ENCODE measurements at regions not wholly inside any gene's neighbourhood (a gene's known extent, or its start where the extent isn't known, plus 50 kb on each side); places are given as distances from the start of the nearest gene placed in this dataset.
"Not testable (repeated sequence)": the region's sequence is repeated elsewhere in the genome, so short reads cannot be mapped to it uniquely, and the experiment has no call there.

GRCh38 chr2:66174491-66174890, 260.4 kb upstream of the MEIS1 start:
- no peak for DNase-seq (ENCODE audit: low spot score)

- DNase-seq (ENCODE audit: low spot score): no peak
Observed at GRCh38 chr2:66173645-66174044, 261.3 kb upstream of the MEIS1 start.

- no peak for DNase-seq (ENCODE audit: low spot score)
Observed at GRCh38 chr2:66171530-66171929, 263.4 kb upstream of the MEIS1 start.

- no peak for DNase-seq (ENCODE audit: low spot score)
Observed at GRCh38 chr2:66170744-66171330, 264.1 kb upstream of the MEIS1 start.

GRCh38 chr2:66169076-66169475, 265.8 kb upstream of the MEIS1 start:
- no peak for DNase-seq (ENCODE audit: low spot score)

GRCh38 chr2:66164470-66164869, 270.5 kb upstream of the MEIS1 start:
- no peak for DNase-seq (ENCODE audit: low spot score)

- no peak for DNase-seq (ENCODE audit: low spot score)
Observed at GRCh38 chr2:66156171-66156570, 278.8 kb upstream of the MEIS1 start.

GRCh38 chr2:66153941-66154340, 281.0 kb upstream of the MEIS1 start:
- no peak for DNase-seq (ENCODE audit: low spot score)

- no peak for DNase-seq (ENCODE audit: low spot score)
Observed at GRCh38 chr2:66145490-66145889, 289.4 kb upstream of the MEIS1 start.

- DNase-seq (ENCODE audit: low spot score): not testable (repeated sequence)
Observed at GRCh38 chr2:66144324-66144723, 290.6 kb upstream of the MEIS1 start.

GRCh38 chr2:66137606-66138130, 297.3 kb upstream of the MEIS1 start:
- no peak for DNase-seq (ENCODE audit: low spot score)

GRCh38 chr2:66134138-66134701, 300.7 kb upstream of the MEIS1 start:
- no peak for DNase-seq (ENCODE audit: low spot score)

GRCh38 chr2:66127656-66128055, 307.3 kb upstream of the MEIS1 start:
- DNase-seq (ENCODE audit: low spot score): no peak

- DNase-seq (ENCODE audit: low spot score): no peak
Observed at GRCh38 chr2:66127061-66127460, 307.9 kb upstream of the MEIS1 start.

GRCh38 chr2:66125951-66126350, 309.0 kb upstream of the MEIS1 start:
- DNase-seq (ENCODE audit: low spot score): no peak

GRCh38 chr2:66122516-66122915, 312.4 kb upstream of the MEIS1 start:
- DNase-seq (ENCODE audit: low spot score): no peak

GRCh38 chr2:66121946-66122345, 313.0 kb upstream of the MEIS1 start:
- DNase-seq (ENCODE audit: low spot score): no peak

GRCh38 chr2:66113988-66114625, 320.8 kb upstream of the MEIS1 start:
- DNase-seq (ENCODE audit: low spot score): no peak

- DNase-seq (ENCODE audit: low spot score): no peak
Observed at GRCh38 chr2:66111706-66112105, 323.2 kb upstream of the MEIS1 start.

GRCh38 chr2:66110608-66111007, 324.3 kb upstream of the MEIS1 start:
- no peak for DNase-seq (ENCODE audit: low spot score)

- DNase-seq (ENCODE audit: low spot score): no peak
Observed at GRCh38 chr2:66110086-66110485, 324.8 kb upstream of the MEIS1 start.

GRCh38 chr2:66109419-66109818, 325.5 kb upstream of the MEIS1 start:
- no peak for DNase-seq (ENCODE audit: low spot score)

- peak; percentile 18 for DNase-seq (ENCODE audit: low spot score)
Observed at GRCh38 chr2:66105066-66105753, 329.7 kb upstream of the MEIS1 start.
